Endometrium (tissue), 2 donors: ENCODE measurements at regions not wholly inside any gene's neighbourhood (a gene's known extent, or its start where the extent isn't known, plus 50 kb on each side); places are given as distances from the start of the nearest gene placed in this dataset.

ENCODE experiments used
- FAIRE-seq: peaks from 2 replicates; lab custom pipeline; 2012; peaks lifted over from hg19 to GRCh38; lab: Jason Lieb, UNC
- donor health status: control.
- donor health status: control.

DNA sequence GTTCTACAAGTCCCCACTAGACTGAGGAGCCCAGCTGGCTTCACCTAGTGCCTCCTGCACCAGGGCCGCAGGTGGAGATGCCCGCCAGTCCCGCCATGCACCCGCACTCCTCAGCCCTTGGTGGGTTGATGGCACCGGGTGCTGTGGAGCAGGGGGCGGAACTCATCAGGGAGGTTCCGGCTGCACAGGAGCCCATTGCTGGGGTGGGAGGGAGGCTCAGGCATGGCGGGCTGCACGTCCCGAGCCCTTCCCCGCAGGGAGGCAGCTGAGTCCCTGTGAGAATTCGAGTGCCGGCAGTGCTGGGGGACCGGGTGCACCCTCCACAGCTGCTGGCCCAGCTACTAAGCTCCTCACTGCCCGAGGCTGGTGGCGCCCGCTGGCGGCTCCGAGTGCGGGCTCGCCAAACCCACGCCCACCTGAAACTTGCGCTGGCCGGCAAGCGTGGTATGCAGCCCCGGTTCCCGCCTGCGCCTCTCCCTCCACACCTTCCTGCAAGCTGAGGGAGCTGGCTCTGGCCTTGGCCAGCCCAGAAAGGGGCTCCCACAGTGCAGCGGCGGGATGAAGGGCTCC, 252.7 kb upstream of the TCF4 start:
- FAIRE-seq = no peak

DNA sequence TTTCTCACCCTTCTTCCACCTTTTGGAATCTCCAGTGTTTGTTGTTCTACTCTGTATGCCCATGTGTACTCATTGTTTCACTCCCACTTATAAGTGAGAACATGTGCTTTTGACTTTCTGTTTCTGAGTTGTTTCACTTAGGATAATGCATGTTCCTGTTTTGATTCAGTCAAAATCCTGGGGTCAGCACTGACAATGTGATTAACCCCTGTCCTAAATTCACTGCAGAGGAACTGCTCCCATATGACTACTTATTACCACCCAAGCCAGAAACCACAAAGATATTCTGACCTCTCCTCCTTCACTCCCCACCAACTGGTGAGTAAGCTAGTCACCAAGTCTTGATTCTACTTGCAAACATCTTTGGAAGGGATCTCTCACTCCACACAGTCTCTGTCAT, 251.4 kb upstream of the TCF4 start:
- FAIRE-seq = peak; percentile 65

DNA sequence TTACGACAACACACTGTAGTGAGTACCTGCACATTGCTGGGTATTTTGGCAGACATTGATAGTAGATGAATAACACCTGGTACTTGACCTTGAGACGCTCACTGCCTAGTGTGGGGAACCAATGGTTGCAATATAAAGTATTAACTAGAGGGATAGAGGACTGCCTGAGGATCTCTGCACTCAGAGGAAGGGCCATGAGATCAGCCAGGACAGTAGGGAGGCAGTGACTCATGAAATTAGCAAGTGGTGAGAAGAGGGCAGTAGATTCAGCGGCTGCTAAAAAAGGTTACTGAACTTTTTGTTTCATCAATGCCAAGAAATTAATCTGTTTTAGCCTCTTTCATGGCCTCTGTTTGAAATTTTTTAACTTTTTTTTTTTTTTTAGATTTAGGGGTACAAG, 250.8 kb upstream of the TCF4 start:
- no peak for FAIRE-seq

DNA sequence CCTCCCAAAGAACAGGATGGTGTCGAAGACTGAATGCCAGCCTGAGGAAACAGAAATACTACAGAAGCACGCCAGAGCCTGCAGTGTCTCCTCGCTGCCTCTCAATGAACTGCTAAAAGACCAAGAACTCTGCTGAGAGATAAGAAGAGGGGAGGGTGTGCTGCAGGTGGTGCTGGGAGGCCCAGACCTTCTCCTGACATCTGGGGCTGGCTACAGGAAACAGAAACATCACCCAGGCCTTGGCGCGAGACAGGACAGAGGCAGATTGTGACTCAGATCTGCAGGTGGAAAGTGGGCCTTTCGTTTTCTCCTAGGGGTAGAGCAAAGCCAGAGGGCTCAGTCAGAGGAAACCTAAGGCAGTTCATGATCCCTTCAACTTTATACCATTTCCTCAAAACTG, 250.3 kb upstream of the TCF4 start:
- FAIRE-seq = no peak

DNA sequence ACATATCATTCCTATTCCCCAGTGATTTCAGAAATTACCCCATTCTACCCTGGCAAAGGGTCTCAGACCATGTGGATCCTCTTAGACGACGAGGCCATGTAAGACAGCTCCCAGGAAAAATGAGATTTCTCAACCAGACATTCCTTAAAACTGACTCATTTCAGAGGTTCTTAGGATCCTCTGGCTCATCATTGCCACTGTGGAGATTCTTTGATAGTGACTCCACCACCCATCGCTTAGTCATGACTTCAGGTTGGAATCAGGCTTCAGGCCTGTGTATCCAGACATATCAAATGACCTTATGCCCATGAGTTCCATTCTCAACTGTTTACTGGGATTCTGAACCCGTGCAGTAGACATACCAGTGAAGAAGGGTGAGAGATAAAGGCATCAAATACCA, 245.6 kb upstream of the TCF4 start:
- FAIRE-seq = no peak

DNA sequence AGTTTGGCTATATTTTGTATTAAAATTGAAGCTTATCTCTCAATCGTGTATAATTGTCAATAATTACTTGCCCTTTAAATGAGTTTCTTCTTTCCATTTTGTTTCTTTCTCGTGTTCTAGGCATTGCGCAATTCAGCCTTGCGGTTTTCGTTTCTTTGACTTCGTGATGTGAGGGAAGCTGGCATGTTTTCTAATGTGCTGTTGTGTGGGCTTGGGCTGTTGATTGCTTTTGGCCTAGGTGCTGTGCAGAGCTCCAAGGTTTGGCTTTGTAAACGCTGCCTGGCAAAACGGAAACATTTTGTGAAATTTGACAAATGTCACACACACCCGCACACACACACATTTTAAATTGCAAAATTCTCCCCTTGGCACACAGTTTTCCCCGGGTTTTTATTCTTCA, 242.6 kb upstream of the TCF4 start:
- no peak for FAIRE-seq

DNA sequence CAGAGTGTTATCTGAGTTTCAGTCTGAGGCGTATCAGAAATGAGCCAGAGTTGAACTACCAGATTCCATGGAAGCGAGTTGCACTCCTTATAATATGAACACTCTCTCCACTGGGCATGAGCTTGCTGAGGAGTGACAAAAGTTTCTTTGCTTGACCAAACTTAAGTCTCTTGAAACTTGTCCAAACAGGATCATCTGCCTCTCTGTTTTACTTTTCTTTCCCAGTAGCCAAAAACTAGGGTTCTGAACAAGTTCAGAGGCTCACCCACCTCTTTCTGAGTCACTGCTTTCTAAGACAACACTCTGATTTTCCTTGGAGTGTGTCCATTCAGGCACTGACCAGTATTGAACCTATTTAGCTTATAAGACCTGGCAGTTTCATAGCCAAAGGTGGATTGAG, 233.2 kb upstream of the TCF4 start:
- FAIRE-seq = no peak

DNA sequence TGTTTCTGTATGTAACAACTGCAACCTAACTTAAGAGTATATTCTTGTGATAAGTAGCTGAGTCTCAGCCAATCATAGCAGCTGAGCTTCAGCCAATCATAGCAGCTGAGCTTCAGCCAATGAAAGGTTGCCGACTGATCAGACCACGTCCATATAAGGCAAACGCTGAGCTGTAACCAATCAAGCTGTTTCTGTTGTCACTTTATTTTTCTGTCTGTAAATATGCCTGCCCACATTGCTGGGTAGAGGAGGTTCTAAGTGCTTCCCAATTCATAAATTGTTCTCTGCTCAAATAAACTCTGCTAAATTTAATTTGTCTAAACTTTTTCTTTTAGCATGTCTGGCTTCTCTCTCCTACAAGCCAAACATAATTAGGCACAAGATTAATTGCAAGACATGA, 231.5 kb upstream of the TCF4 start:
- FAIRE-seq = no peak

DNA sequence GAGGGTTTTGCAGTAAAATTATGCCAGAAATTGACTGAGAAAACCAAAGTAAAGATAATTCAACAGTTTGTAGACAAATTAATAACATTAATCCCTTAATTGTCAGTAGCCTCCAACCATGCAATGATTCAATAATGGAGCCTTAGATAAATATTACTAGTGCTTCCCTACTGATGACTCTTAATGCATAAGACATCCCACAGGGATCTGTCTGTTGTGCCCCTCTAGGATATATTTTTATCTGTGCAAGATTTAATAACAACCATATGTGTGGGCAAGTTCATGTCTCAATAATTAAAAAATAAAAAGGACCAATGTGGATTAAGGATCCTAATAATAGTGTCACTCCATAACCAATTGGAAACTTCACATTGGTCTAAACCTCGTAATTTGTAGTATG, 230.3 kb upstream of the TCF4 start:
- no peak for FAIRE-seq

DNA sequence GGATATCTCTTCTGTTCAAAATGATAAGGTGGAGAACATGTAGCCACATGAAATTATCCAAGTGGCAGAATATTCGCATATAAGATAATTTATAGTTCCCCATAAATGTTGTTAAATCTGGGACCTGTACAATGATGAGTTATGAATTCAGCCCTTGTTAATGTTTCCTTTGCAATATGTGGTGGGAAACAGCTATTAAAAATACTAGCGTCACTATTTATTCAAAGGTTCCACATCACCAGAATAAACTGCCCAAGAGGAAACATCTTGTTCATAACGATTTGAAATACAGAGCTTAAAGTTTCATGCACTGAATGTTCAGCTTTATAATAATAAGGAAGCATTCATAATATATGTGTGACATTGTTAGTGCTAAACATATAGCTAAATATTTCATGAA, 223.9 kb upstream of the TCF4 start:
- FAIRE-seq = no peak

DNA sequence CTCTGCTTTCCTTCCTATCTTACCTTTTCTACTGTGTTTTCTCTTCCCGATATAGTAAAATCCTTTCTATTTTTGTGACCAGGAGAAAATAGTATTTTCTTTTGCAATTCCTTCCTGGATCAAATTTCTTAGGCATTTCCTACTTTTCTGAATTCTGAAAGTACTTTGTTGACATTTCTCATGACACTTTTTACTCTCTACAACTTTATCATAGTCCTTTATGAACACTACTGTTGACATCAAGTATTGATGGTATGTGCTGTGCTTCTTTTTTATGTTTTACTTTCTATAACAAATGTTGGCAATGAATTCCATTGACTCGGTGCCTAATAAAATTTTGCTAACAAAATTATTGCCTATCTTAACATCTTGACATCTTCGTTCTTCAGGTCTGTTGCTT, 217.7 kb upstream of the TCF4 start:
- FAIRE-seq = no peak

DNA sequence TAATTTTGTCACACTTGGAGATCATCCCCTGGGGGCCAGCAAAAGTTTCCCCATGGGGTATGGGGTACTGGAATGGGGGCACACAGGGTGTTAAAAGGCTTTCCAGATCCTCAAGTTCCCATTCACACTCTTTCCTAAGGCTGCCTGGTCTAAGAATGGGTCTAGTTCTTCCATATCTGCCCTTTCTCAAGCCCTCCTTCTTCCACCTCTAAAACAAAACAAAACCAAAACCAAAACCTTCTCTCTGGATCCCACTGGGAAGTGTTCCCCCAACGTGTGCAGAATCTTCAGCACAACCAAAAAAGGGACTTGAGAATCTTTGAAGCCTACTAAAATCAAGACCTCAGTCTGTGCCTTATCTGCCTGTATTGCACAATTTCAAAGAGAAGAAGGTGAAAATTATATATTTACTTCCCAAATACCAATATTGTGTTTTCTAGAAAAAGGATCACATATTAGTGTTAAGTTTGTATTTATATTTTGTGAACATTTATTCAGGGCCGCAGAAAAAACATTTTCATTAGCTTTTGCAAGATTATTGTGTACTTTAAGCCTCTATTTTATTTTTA, 207.2 kb upstream of the TCF4 start:
- FAIRE-seq = no peak

DNA sequence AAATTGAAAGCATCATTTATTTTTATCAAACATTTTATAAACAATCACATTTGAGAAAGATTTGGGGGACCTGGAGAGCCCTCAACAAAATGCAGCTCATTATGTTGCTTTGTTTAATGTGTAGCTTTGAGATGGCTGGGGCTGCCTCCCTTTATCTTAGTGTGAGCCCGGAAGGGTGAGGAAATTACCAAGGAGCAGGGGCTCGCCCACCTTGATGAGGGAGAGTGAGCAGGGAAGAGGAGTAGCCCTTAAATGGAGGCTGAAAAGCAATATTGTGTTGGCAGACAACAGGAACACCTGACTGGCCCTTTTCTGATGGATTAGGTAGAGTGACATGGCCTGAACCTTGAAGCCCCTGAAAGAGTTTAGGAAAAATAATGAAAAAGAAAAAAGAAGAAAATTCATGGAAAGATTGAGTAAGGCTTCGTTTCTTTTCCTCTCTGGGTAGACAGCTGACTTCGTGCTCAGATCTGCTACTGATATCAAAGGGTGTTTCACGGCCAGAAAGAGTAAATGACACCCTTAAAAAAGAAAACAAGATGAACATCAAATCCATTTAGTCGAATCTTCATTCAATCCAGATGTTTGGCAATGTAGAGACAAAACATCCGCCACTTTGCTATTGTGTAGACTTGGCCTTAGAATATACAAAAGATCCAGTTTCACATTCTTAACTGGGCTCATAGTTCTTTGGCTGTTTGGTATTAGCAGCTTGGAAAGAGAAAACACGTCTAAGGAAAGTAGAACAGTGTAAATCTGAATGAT, 206.5 kb upstream of the TCF4 start:
- FAIRE-seq = peak; percentile 96

DNA sequence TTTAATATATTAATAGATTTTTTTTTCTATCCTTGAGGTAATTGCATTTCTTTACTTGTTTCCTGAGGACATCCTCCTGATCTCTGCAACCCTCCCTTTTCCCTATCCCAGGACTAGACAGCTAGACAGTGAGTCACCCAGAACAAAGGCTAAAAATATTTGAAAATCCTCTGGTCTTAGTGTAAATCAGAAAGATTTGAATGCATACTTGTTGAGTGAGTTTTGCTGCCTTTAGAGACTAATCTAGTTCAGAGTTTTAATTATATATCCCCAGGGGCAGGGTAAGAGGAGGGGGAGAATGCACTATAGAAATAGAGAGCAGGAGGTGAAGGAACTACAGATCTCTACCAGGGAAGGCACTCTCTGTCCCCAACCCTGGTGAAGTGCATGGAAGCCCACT, 202.3 kb upstream of the TCF4 start:
- no peak for FAIRE-seq

DNA sequence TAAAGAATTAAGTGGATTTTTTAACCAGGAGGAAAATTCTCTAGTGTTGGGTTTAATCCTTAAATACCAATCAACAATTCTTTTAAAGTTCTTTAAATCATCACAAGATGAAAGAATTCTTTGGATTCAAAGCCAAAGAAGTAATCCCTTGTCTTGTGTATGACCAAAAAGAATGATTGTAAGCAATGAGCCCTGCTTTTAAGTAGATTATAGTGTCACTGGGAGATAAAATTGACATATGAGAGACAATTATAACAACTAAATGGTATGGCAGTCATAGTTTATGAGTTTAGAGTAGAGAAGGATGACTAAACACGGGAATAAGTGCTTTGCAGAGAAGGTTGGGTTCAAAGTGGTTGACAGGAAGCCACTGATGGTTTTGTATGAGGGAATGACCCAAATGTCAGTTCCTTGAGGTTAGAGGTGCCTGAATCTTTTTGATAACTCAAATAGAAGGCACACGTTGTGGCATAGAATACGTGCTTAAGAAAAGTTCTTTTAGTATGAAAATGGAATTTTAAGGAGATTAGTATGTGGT, 199.6 kb upstream of the TCF4 start:
- FAIRE-seq = no peak

DNA sequence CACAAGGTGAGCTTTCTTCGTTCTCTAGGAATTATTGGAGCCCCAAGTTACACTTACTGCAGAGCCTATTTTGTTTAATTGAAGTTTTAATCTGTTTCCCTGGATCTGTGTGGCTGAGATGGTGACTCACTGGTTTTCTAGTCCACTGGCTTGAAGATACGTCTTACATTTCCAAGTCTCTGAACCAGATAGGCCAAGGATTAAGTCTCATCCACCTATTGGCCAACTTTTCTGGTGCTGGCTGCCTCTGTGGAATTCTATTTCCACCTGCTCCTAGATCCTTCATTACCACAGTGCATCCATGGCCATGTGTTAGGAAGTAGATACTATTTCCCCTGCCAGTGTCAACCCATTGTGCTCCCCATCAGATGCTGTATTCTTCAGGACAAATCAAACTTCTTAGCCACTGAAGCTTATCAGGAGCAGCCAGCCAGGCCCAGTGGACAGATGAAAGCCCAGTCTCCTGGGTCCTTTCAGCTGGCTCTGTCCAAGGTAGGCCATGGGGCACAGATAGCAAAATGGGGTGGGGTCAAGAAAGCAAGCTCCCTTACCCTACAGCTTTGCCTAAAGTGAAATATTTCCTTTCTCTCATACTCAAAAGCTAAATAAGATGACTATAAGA, 198.8 kb upstream of the TCF4 start:
- no peak for FAIRE-seq

DNA sequence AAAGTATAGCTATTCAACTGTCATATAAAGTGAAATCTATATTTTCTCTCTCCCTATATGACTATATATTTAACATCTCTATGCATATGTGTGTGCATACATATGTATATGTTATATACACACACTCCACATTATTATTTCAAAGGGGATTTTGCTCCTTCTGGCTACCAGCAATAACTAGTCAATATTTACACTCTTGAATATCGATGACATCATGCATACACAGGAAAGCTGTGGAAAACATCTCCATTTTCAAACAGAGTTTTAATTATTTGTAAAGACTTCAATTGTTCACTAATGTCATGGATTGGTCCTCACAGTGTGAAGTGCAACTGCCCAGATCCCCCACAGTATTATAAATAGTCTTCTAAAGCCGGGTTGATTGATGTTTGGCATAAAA, 195.9 kb upstream of the TCF4 start:
- FAIRE-seq = no peak

DNA sequence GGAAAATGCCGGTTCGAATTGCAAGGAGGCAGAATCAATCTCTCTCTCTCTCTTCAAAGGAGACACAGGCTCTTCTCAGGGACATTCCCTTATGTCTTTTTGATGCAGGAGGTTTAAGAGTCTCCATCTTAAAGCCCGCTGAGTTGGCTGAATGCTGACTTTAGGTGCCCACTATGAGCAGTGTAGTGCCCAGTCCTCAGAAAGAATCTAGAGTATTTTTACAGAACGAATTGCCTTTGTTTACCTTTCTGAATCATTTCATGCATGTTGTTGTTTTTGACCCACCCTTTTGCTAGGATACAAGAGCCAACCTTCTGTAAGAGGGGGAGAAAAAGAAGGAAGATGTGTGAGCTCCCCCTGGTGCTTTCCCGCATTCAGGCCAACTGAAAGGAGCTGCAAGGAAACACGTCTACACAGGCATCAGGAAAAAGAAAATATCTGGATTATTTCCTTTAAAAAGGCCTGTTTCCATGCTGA, 193.5 kb upstream of the TCF4 start:
- FAIRE-seq = peak; percentile 26

DNA sequence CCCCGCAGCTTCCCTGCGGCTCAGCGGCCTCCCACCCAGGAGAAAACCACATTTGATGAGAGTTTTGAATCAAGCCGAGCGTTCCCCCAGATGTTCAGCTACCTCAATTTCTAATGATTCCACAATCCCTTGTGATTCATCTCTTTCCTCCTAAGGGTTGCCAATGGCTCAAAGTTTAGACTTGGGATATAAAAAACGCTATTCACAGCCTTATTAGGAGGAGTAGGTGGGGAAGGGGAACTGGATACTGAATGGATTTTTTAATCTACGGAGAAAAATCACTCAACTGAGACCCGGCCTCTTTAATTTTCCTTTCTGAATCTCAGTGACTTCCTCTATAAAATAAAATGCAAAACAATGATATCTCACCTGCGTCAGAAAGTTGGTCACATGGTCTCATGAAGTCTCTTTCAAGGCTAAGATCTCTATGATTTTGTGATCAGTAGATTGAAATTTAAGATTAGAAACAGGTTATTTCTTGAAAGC, 192.6 kb upstream of the TCF4 start:
- no peak for FAIRE-seq

DNA sequence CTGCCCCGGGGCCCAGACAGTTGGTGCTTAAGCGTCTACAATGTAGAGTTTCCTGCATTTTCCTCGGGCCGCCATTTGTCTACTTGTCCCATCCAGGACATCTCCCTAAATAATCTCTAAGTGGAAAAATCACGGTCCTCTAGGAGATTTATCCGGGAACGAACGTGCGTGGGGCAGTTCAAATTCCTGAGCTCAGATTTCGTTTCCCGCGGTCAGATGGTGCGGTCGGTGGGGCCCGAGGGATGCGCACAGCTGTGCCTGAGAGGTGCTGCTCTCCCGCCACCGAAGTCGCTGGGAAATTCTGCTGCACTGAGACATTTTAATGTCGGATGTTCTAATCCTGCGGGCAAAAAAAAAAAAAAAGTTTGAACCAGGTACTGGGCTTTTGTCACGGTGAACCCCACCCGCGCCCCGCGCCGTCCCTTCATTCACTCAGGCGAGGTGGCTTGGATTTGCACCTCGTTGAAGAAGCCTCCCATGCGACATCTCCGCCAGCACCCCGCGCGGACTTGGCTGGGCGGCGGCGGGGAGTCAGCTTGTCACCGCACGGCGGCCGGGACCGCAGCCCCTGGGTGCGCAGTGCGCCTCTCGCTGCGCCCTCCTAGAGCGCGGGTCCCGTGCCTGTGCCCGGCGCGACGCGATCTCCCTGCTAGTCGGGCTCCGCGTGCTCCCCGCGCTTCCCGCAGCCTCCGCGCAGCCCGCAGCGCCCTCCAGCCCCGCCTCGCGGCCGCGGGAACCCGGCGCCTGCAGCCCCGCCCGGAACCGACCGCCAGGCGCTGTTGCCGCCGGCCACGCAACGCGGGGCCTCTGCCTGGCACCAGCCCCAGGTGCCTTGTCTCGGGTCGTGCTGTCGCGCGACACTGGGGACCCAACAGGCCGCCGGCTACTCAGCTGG, 191.9 kb upstream of the TCF4 start:
- FAIRE-seq = no peak

DNA sequence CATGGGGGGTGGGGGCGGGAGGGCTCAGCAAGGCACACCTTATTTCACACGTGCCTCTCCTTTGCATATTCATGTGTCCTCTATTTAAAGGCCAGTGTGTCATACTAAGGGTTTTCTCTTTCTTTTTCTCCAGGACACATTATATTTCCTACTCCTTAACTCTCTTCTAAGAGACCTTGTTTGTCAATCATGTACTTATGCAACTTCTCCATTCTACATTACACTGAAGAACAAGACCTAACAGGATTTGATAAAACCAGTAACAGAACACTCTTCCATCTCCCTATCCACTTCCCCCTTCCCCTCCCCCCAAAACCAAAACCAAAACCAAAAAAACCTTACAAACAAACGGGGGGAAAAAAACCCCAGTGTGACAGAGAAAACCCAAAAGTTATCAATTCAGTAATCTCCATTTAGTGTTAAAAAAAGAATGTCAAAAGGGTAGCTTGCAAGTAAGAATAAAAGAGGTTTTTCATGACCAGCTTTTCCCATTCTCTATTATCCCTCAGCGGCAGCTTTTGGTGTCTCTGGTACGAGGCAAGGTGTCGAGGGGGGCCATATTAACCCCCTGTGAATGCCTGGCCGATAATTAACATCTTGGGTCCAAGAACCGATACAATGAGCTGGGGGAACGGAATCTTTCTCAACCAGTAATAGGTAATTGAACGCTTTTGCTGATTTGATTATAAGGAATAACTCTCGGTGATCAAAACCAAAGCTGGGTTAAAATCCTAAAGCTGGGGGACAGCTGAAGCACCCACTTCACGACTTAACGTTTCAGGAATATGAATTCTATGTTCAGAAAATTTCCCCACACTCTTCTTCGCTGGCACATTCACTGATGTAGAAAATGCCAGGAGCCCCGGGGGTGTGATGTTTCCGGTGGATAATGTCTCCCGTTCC, 191.0 kb upstream of the TCF4 start:
- FAIRE-seq = no peak
